ENCODE measurements at regions not wholly inside any gene's neighbourhood (a gene's known extent, or its start where the extent isn't known, plus 50 kb on each side); places are given as distances from the start of the nearest gene placed in this dataset.

DNA sequence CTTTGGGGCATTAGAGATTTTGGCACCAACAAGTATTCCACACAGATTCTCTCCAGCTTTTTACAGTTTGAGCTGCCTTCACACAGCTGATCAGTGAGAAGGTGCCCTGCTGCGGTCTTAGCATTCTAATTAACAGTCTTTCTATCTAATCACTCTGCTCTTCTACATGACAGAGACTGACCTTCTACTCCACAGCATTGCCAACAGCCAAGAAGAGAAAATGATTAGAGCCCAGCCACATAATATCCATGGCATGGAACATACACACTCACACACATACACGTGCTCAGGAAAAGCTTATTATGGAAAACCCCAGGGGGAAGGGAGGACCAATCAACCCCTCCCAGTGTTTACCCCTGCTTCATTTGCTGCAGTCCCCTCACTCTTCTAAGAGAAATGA, 76.1 kb upstream of the PPP2R3A start:
- H3K27ac ChIP-seq: no peak overlapping the region
- H3K4me3 ChIP-seq: no peak overlapping the region
- H3K4me1 ChIP-seq: no peaks in the 10 kb centered on the region
- no peaks in the 10 kb centered on the region for H3K27me3 ChIP-seq
- DNase-seq: no peak
- intact Hi-C loops (cut with DNase I; ENCODE audit: low total_unique reads): no loop called here
- no peaks in the 10 kb centered on the region for H3K9me3 ChIP-seq
- H3K36me3 ChIP-seq: no peaks in the 10 kb centered on the region
- TF ChIP-seq POLR2A (IDR thresholded peaks at IDR 0.05): no peak
- TF ChIP-seq, protein P1, sequence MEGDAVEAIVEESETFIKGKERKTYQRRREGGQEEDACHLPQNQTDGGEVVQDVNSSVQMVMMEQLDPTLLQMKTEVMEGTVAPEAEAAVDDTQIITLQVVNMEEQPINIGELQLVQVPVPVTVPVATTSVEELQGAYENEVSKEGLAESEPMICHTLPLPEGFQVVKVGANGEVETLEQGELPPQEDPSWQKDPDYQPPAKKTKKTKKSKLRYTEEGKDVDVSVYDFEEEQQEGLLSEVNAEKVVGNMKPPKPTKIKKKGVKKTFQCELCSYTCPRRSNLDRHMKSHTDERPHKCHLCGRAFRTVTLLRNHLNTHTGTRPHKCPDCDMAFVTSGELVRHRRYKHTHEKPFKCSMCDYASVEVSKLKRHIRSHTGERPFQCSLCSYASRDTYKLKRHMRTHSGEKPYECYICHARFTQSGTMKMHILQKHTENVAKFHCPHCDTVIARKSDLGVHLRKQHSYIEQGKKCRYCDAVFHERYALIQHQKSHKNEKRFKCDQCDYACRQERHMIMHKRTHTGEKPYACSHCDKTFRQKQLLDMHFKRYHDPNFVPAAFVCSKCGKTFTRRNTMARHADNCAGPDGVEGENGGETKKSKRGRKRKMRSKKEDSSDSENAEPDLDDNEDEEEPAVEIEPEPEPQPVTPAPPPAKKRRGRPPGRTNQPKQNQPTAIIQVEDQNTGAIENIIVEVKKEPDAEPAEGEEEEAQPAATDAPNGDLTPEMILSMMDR (IDR thresholded peaks at IDR 0.05): no peak

DNA sequence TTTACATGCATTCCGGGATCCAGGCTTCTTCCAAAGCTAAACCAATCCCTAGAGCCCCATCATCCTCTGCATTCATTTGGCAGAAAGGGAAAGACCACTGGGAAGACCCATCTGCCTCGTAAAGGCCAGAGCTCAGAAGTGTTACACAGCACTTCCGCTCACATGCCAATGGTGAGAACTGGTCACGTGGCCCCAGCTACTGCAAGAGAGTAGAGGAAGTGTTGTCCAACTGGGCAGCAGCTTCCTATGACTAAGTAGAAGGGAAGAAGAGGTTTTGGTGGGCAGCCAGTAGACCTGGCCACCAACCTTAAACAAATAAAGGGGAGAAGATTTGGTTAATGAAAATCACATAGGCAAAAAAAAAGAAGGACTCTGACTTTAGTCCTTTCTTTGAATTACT, 74.4 kb upstream of the PPP2R3A start:
- no peak for DNase-seq
- H3K4me1 ChIP-seq: no peaks in the 10 kb centered on the region
- intact Hi-C loops (cut with DNase I; ENCODE audit: low total_unique reads): no loop called here
- H3K9me3 ChIP-seq: no peaks in the 10 kb centered on the region
- TF ChIP-seq, protein P1 (IDR thresholded peaks at IDR 0.05): no peak
- no peak for TF ChIP-seq POLR2A (IDR thresholded peaks at IDR 0.05)
- no peak overlapping the region for H3K27ac ChIP-seq
- no peaks in the 10 kb centered on the region for H3K36me3 ChIP-seq
- H3K4me3 ChIP-seq: no peak overlapping the region
- no peaks in the 10 kb centered on the region for H3K27me3 ChIP-seq

GRCh38 chr3:135895106-135895733, 70.3 kb upstream of the PPP2R3A start:
- DNase-seq: peak; percentile 55 to 56
- intact Hi-C loops (cut with DNase I; ENCODE audit: low total_unique reads): no loop called here
- Histone ChIP-seq H3K4me3 (no peak overlapping the region), H3K27ac (no peak overlapping the region), H3K36me3 (no peaks in the 10 kb centered on the region), H3K9me3 (no peaks in the 10 kb centered on the region), H3K4me1 (no peaks in the 10 kb centered on the region), H3K27me3 (no peaks in the 10 kb centered on the region)
- TF ChIP-seq, protein P1 (IDR thresholded peaks at IDR 0.05): peak; percentile 62 to 66 (median 64)
- no peak for TF ChIP-seq POLR2A (IDR thresholded peaks at IDR 0.05)

DNA sequence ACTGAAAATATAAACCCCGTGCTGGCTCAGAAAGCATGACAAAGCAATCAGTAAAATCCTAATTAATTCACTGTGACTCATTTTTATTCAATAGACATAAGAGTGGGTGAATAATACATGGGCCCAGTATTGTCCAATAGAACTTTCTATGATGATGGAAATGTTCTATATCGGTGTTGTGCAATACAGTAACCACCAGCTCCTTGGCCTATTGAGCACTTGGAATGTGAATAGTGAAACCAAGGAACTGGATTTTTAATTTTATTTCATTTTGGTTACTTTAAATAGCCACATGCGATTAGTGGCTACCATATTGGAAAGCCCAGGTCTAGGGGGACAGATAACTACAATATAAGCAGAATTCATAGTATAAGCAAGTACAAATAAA, 69.8 kb upstream of the PPP2R3A start:
- intact Hi-C loops (cut with DNase I; ENCODE audit: low total_unique reads): no loop called here
- TF ChIP-seq POLR2A (IDR thresholded peaks at IDR 0.05): no peak
- TF ChIP-seq, protein P1 (IDR thresholded peaks at IDR 0.05): no peak
- H3K4me1 ChIP-seq: no peaks in the 10 kb centered on the region
- H3K9me3 ChIP-seq: no peaks in the 10 kb centered on the region
- DNase-seq: no peak
- no peaks in the 10 kb centered on the region for H3K36me3 ChIP-seq
- H3K27ac ChIP-seq: no peak overlapping the region
- no peak overlapping the region for H3K4me3 ChIP-seq
- H3K27me3 ChIP-seq: no peaks in the 10 kb centered on the region

- intact Hi-C loops (cut with DNase I; ENCODE audit: low total_unique reads): no loop called here
- no peak overlapping the region for H3K27ac ChIP-seq
- H3K4me1 ChIP-seq: no peaks in the 10 kb centered on the region
- H3K36me3 ChIP-seq: no peaks in the 10 kb centered on the region
- DNase-seq: no peak
- TF ChIP-seq, protein P1 (IDR thresholded peaks at IDR 0.05): no peak
- no peak for TF ChIP-seq POLR2A (IDR thresholded peaks at IDR 0.05)
- no peaks in the 10 kb centered on the region for H3K27me3 ChIP-seq
- no peak overlapping the region for H3K4me3 ChIP-seq
- no peaks in the 10 kb centered on the region for H3K9me3 ChIP-seq
These were observed 68.9 kb upstream of the PPP2R3A start for GRCh38 chr3:135896613-135897012.

All from uterus (tissue), 3 donors.